HG03460 (cell line): ENCODE measurements at regions not wholly inside any gene's neighbourhood (a gene's known extent, or its start where the extent isn't known, plus 50 kb on each side); places are given as distances from the start of the nearest gene placed in this dataset.
"Not testable (repeated sequence)": the region's sequence is repeated elsewhere in the genome, so short reads cannot be mapped to it uniquely, and the experiment has no call there.

ENCODE experiments used
- ATAC-seq: cut with Tn5 transposase; IDR thresholded peaks from one replicate; pipeline ENCODE4 v1.9.1; 2021; ENCODE audit not compliant: unreplicated experiment

GRCh38 chr11:116387641-116388040 lies 385.1 kb downstream of the BUD13 start:
- no peak for ATAC-seq

- ATAC-seq = no peak
Observed at GRCh38 chr11:116386118-116386699, 386.6 kb downstream of the BUD13 start.

DNA sequence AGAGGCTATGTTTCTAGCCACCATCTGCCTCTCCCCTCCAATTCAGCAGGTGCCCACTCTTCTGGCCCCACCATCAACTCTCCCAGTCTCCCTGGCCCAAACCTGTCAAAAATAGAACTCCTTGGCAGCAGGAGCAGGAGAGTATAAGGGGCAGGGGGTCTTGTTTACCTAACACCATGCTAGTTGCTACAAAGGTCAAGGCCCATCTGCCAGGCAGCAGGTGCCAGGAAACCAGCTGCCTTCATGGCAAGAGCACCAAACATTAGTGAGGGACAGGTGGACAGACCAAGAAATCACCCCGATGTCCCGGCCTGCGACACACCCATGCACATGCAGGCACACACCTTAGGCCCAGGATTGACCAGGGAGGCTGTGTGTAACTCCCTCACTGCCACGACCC lies 387.9 kb downstream of the BUD13 start:
- no peak for ATAC-seq

- no peak for ATAC-seq
Observed at GRCh38 chr11:116384407-116384806, 388.4 kb downstream of the BUD13 start.

DNA sequence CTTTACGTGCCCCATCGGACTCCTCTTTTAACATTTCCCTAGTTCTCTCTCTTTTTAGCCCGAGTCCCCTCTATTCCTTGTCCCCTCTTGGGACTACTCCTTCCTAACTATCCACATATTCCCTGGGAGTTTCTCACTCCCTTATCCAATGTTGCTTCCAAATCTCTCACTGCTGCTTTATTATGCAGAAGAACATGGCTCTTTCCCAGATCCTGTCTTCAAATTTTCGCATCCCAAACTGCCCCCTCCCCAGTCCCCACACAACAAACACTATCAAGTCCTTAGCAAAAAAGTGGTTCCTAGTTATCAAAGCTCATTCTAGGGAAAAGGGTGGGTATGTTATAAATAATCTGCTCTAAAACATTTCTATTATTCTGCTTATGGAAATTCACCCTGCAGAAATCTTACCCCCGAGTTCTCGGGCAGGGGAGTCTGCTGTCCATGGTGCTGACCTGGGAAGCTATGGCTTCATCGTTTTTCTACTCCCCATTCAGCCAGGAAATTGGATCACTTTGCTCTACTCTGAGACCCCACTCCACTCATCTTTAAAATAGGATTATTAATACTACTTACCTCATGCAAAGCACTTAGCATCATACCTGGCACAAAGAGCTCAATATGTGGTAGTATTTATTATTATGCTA lies 393.5 kb downstream of the BUD13 start:
- ATAC-seq = no peak

DNA sequence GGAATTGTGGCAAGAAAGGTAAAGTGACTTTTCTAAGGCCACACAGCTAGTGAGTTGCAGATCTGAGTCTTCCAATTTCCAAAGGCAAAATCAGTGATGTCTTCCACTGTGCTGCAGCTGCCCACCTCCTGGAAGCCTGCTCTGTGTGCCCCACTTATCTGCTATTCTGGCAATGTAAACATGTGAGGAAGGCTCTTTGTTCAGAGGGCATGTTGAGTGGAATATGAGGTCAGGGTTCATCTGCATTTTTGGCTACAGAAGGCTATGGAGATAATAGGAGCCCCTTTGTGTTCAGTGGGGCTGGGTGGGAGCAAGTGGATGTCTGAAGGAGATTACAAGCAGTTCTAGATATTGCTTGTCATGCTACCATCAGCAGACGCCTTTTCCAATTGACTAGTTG lies 396.2 kb downstream of the BUD13 start:
- no peak for ATAC-seq

GRCh38 chr11:116376054-116376453 lies 396.7 kb downstream of the BUD13 start:
- no peak for ATAC-seq

DNA sequence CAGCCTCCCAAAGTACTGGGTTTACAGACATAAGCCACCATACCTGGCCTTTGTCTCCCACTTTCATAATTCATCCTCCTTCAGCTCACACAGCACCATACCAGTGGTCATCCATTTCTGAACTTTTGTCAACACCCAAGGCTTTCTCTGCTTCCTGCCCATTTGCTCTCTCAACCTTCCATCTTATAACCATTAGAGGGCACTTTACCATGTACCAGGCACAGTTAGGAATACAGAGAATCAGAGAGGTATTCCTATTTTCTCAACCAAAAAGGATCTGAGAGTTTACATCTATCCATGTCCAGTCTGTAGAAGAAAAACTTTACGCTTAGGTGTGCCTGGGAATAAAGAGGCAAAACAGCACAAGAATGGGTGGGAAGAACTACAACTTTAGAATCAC lies 397.6 kb downstream of the BUD13 start:
- no peak for ATAC-seq

- no peak for ATAC-seq
Observed at GRCh38 chr11:116374085-116374484, 398.7 kb downstream of the BUD13 start.

DNA sequence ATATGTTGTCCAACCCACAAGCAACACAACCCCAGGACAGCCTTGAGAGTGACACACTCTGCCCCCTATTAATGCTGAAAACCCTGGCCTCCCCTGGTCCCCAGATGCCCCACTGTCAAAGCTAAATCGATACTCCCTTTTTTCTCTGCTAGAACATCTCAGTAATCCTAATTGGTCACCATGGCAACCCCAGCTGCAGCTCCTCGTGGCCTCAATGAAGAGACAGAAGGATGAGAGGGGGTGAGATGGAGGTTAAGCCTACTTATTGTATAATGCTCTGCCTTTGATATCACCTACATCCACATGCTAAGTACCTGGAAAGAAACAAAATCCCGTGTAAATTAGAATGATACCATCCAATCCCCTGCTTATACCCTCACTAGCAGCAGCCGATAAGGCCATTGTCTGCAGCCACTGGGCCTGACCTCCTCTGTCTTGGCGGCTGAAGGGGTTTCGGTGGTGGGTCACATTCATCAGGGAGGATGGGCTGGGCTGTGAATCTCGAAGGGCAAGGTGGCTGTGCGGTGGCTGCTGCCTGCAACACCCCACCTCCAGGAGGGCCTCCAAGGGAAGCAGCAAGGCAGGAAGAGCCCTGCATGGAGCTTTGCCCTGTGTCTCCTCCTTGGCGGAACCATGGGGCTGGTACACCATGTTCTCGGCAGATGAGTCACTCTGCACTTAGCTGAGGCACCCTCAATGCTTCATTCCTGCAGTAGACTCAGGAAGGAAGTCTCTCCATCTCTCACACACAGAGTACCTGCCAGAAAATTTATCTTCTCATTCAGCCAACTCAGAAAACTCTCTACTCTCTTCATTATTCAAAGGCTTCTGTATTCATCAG lies 399.5 kb downstream of the BUD13 start:
- ATAC-seq = no peak

DNA sequence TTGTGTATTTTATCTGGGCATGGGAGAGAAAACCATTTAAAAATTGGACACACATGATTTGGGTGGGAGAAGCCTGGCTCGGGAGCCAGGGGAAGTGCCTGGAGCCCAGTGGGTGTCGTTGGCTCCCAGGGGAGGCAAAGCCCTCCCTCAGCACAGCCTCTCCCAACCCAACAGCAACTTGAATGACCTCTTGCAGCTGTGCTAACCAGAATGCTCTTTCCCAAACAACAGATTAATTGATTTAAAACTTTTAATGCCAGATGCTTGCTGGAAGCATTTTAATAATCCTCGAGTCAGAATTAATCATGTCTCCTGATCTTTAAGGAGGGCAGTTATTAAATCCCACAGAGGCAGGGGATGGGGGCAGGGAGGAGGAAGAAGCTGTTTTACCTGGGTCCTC lies 401.6 kb downstream of the BUD13 start:
- ATAC-seq = no peak

- ATAC-seq = no peak
Observed at GRCh38 chr11:116368784-116369183, 404.0 kb downstream of the BUD13 start.

- ATAC-seq = no peak
Observed at GRCh38 chr11:116366980-116367645, 405.7 kb downstream of the BUD13 start.

- no peak for ATAC-seq
Observed at GRCh38 chr11:116366451-116366850, 406.3 kb downstream of the BUD13 start.

GRCh38 chr11:116364925-116365324 lies 407.9 kb downstream of the BUD13 start:
- not testable (repeated sequence) for ATAC-seq

- no peak for ATAC-seq
Observed at GRCh38 chr11:116364348-116364747, 408.4 kb downstream of the BUD13 start.

DNA sequence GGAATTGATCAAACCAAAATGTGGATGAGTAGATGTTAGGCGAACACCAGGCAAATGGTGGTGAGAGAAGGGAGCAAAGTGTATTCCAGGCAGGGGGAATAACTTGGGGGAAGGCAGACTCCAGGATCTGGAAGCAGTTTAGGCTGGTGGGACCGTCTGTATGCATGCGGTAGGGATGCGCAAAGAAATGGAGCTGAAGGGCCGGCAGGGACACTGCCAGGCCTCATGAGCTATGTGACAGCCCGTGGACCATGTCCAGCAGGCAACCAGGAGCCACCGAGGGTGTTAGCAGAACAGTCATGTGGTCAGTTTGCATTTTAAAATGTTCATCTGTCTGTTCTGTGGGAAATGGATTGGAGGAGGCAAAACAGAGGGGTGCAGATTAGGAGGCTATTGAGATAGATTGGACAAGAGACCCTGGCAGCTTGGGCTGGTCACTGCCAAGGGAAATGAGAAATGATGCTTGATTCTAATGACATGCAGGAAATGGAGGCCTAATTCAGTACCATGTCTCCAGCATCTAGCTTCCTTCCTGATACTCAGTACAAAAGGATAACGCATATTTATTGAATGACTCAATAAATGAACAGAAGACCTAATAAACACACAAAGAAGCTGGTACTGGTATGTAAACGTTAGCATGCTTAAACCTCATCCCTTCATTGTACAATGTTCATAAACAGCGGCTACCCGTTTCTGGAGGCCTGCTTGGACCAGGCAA lies 412.4 kb downstream of the BUD13 start:
- no peak for ATAC-seq

DNA sequence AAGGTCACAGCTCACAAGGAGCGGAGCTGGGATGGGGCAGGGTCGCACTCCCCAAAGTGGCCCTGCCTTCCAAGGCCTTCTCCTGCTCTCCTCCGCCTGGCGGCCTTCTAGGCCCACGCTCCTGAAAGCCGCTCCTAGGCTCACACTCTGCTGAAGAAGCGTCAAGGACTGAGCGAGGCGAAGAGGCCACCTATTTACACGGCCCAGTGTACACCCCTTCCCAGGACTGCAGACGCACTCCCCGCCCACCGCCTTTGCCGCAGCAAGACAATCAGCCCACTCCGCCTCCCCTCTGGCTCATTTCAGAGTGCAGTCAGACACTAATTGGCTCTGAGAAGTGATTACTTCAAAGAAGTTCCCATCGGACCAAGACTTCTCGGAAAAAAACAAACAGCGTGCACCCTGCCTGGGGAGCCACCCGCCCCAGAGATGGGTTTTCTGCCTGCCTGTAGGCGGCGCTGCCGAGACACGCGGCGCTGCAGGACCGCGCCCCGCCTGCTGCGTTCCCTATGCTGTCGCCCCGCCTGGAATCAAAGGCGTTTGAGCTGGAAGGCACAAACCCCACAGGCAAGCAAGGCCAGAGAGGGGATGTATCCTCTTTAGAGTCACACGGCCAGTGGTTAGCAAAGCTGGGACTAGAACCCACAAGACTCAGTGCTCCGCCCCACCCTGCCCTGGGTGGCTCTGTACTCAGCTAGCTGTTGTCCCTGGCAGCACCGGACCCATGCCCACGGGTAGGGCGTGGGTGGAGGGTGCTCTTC lies 414.8 kb downstream of the BUD13 start:
- ATAC-seq = no peak

GRCh38 chr11:116356451-116356850 lies 416.3 kb downstream of the BUD13 start:
- ATAC-seq = no peak

DNA sequence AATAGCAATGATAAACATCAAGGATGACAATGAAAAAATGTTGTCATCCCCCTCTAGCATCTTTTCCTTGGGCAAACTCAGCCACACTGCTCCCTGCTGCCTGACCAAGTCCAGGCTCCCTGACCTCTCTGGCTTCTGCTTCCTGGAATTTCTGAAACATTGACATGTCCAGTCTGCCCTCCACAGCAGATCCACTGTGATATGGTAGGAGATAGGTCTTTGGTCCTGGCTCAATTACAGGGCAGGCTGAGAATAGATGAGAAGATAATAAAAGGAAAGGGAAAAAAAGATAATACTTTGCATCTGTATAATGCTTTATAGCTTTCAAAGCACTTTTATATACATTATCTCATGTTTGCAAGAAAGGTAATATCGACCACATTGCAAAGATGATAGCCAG lies 417.7 kb downstream of the BUD13 start:
- ATAC-seq = no peak
